CD4-positive, alpha-beta T cell treated with Interleukin-6 at 100 ng/mL for 8 hours (primary cell): ENCODE measurements at regions not wholly inside any gene's neighbourhood (a gene's known extent, or its start where the extent isn't known, plus 50 kb on each side); places are given as distances from the start of the nearest gene placed in this dataset.

Experiments
- DNase-seq: peaks from one replicate; pipeline ENCODE4 v3.0.0-alpha.2; 2020; ENCODE audit warnings: mixed read lengths, low spot score

GRCh38 chr6:137782166-137783039 is 84.7 kb upstream of the TNFAIP3 start:
- no peak for DNase-seq

- DNase-seq, result no peak
Observed at GRCh38 chr6:137783710-137784109, 83.3 kb upstream of the TNFAIP3 start.

GRCh38 chr6:137784583-137784982 is 82.5 kb upstream of the TNFAIP3 start:
- DNase-seq, result no peak

- DNase-seq, result no peak
Observed at GRCh38 chr6:137787016-137787415, 80.0 kb upstream of the TNFAIP3 start.

GRCh38 chr6:137788248-137788647 is 78.8 kb upstream of the TNFAIP3 start:
- no peak for DNase-seq

- DNase-seq, result no peak
Observed at GRCh38 chr6:137791281-137792159, 75.5 kb upstream of the TNFAIP3 start.

- no peak for DNase-seq
Observed at GRCh38 chr6:137792160-137793033, 74.7 kb upstream of the TNFAIP3 start.

GRCh38 chr6:137793805-137794515 is 73.1 kb upstream of the TNFAIP3 start:
- no peak for DNase-seq

GRCh38 chr6:137794516-137795201 is 72.4 kb upstream of the TNFAIP3 start:
- DNase-seq, result no peak

- DNase-seq, result no peak
Observed at GRCh38 chr6:137795501-137795900, 71.6 kb upstream of the TNFAIP3 start.

- no peak for DNase-seq
Observed at GRCh38 chr6:137798261-137798660, 68.8 kb upstream of the TNFAIP3 start.

- peak; percentile 39 for DNase-seq
Observed at GRCh38 chr6:137798846-137799245, 68.2 kb upstream of the TNFAIP3 start.

GRCh38 chr6:137799950-137800568 is 67.0 kb upstream of the TNFAIP3 start:
- DNase-seq, result peak; percentile 84

GRCh38 chr6:137800762-137801161 is 66.3 kb upstream of the TNFAIP3 start:
- DNase-seq, result no peak

GRCh38 chr6:137801352-137802114 is 65.5 kb upstream of the TNFAIP3 start:
- DNase-seq, result no peak

GRCh38 chr6:137802408-137803182 is 64.5 kb upstream of the TNFAIP3 start:
- DNase-seq, result no peak

GRCh38 chr6:137804637-137805036 is 62.4 kb upstream of the TNFAIP3 start:
- no peak for DNase-seq

- DNase-seq, result no peak
Observed at GRCh38 chr6:137805622-137806021, 61.4 kb upstream of the TNFAIP3 start.
